GM21360 (cell line): ENCODE measurements at regions not wholly inside any gene's neighbourhood (a gene's known extent, or its start where the extent isn't known, plus 50 kb on each side); places are given as distances from the start of the nearest gene placed in this dataset.
"Not testable (repeated sequence)": the region's sequence is repeated elsewhere in the genome, so short reads cannot be mapped to it uniquely, and the experiment has no call there.

Experiments used
- ATAC-seq: cut with Tn5 transposase; IDR thresholded peaks from one replicate; pipeline ENCODE4 v1.9.1; 2021; ENCODE audit warnings: mild to moderate bottlenecking, moderate library complexity; ENCODE audit not compliant: unreplicated experiment

DNA sequence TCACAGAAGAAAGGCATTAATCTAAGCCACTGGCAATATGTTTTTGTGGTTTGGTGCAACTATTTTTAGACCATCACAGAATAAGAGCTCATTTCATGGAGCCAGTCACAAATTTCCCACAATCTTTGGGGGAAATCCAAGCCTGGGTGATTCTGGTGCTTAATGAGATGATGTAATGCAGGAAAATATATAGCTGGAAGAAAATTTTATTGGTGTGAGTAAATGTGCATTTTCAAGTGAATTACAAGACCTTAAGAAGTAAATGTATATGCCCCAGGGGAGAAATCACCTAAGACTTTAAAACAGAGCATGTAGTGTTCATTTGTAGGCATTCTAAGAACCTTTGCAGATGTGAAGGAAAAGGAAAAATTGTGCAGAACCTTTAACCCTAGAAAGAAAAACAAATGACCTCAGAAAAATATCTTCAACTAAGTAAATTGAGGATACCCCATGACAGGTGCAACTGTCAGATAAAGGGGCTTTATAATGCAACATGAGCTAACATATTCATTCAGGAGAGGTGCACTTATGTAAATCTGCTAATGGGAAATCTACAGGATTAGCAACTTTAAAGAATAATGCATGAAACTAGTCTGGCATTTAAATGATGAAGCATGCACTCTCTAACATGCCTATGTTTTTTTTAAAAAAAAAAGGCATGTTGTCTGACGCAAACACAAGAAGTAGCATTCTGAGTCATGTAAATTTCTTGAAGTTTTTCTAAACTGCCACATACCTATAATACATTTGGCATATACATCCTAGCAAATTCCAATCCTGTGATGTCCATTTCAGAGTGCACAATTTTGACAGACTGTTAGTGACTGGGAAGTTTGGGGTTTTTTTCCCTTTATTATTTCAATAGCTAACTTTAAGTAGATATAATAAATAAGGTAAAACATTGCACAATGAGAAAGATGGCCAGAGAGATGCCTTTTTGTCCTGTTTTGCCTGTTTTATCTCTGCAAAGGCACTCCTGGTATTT is 105.1 kb downstream of the MEX3B start:
- no peak for ATAC-seq

DNA sequence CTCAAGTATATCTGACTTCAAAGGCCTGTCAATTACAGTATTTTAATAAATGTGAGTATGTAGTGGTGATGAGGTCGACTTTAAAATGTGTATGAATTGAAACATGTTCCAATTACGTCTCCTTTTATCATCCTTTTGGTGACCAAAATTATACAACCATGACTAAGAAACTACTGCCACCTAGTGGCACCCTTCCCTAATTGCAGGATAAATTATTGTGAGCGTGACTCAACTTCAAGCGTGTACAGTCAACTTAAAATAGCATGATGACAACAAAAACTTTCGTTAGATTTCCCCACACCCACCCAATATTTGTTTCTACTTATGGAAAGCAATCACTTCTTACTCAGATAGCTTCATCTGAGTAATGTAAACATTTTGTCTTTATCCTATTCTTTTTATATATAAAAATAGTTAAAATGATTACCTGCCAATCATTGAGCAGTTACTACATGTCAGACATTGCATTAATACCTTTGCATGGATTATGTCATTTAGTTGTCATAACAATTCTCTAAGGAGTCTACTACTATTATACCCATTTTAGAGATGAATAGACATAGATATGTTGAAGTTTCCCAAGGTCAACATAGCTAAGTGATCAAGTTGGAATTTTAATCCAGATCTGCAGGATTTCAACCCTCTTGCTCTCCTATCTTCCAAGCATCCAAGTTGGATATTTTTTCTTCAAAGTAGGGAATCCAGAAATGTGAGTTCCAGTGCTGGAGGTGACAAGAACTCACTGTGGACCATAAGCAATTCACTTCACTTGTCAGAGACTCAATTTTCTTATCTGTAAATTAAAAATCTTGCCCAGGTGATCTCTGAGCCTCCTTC is 106.0 kb downstream of the MEX3B start:
- no peak for ATAC-seq

DNA sequence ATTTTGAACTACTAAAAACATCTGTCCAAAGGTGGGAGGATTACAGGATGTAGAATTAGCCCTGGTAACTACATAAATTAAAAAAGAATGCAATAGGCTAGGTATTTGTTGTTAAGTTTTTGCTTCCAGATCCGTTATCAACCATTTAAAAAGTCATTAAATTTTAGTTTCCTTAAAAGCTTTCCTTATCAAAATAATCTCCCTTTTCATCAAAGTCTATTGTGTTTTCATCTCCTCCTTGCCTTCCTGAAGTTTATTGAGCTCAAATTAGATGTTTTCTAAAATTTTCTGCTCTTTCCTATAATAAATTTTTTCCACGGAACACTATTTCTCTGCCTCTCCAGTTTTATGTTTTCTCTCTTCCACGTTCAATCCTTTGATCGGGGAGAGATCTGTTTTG is 108.6 kb downstream of the MEX3B start:
- no peak for ATAC-seq

DNA sequence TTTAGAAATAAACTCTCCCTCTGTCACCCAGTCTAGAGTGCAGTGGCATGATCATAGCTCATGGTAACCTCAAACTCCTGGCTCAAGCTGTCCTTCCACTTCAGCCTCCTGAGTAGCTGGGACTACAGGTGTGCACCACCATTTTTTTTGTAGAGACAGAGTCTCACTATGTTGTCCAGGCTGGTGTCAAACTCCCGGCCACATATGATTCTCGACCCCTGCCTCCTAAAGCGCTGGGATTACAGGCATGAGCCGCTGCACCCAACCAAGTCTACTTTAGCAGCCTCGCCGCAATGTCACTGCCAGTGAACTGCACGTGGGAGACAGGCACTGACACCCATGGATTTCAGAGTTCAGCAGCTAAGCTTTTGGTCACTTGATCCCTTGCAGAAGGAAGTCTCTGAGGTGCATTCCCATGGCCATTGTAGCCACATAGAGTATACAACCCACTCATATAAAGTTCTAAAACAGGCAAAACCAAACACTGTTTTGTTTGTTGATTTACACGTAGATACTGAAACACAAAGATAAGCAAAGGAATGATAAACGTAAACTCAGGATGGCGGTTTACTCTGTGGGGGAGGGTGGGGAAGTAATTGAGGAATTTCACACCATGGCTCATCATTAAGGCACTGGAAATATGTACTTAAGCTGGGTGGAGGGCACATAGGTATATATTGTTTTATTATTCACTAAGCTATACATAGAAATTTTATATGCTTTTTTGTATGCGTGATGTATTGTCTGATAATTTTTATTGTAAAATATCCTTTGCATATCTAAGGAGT is 115.0 kb downstream of the MEX3B start:
- ATAC-seq: no peak

DNA sequence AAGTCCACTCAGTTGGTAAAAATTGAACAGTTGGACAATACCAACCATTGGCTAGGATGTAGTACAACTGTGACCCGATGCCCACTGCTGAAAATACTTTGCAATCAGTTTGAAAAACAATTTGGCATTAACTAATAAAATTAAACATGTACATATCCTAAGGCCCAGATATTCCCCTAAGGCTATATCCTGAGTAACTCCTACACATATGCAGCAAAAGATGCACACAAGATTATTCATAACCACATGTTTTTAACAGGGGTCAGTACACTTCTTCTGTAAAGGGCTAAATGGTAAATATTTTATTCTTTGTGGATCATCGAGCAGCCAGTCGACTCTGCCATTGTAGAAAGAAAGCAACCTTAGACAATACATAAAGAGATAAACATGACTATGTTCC is 116.3 kb downstream of the MEX3B start:
- no peak for ATAC-seq

DNA sequence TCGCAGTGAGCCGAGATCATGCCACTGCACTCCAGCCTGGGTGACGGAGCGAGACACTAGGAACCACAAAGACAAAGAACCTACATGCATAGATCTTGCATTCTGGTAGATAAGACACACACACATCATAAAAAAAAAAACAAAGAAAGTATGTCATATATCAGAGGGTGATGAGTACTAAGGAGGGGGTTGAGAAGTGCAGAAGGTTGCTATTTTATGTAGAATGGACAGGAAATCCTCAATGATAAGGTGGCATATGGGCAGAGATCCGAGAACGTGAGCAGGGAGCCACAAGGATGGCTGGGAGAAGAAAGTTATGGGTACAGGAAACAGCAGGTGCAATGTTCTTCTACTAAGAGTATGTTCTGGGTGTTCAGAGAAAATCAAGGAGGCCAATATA is 118.8 kb downstream of the MEX3B start:
- no peak for ATAC-seq

DNA sequence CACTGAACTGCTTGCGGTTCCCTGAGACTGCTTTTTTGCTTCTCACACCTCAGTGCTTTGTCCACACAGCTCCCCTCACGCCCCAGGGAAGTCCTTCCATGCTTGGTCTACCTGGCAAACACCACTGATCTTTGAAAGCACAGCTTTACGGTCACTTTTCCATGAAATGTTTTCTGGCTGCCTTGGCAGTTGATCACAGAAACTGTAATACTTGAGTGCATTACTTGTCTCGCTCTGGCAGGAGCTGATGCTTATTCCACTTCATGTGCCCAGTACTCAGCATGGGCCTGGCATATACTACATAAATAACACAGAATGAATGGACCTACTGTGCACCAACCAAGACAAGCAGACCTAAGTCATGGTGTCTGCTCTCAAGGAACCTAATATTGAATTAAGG is 121.1 kb downstream of the MEX3B start:
- ATAC-seq: no peak

DNA sequence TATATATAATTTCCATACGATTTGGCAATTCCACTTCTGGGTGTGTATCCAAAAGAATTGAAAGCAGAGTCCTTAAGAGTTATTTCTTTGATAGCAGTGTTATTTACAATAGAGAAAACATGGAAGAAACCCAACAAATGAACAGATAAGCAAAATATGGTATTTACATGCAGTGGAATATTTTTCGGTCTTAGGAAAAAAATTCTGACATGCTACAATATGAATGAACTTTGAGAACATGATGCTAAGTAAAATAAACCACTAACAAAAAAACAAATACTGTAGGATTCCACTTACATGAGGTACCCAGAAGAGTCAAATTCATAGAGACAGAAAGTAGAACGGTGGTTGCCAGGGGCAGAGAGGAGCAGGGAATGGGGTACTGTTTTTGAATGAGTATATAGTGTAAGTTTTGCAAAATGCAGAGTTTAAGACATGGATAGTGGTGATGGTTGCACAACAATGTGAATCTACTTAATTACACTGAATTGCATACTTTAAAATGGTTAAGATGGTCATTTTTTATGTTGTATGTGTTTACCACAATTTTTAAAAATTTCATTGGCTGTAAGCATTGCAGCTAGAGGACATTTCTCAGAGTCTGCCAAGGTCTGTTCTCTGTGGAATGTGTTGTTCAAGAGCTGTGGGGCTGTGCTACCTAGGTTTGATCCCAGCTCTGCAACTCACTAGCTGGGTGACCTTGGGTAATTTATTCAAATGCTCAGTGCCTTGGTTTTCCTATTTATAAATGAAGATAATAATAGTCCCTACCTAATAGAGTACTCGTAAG is 122.1 kb downstream of the MEX3B start:
- ATAC-seq: no peak

DNA sequence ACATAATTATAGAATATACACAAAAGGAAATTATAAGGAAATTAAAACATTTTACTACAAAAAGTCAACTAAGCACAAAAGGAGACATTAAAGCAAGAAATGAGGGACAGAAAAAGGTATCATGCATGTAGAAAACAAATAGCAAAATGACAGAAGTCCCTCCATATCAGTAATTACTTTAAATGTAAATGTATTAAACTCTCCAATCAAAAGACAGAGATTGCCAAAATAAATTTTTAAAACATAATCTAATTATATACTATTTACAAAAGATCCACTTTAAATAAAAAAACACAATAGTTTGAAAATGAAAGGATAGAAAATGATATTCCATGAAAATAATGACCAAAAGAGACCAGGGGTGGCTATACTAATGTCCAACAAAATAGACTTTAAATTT is 123.7 kb downstream of the MEX3B start:
- ATAC-seq: no peak

DNA sequence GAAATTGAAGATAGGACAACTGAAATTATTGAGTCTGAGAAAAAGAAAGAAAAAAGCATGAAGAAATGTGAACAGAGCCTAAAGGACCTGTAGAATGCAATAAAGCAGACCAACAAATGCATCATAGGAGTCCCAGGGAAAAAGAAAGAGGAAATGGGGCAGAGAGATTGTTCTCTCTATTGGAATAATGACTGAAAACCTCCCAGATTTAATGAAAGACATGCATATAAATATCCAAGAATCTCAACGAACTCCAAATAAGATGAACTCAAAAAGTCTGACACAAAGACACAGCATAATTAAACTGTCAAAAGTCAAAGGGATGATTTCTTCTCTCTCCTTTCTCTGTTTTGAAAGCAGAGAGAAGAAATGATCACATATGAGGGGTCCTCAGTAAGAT is 124.7 kb downstream of the MEX3B start:
- ATAC-seq: no peak

DNA sequence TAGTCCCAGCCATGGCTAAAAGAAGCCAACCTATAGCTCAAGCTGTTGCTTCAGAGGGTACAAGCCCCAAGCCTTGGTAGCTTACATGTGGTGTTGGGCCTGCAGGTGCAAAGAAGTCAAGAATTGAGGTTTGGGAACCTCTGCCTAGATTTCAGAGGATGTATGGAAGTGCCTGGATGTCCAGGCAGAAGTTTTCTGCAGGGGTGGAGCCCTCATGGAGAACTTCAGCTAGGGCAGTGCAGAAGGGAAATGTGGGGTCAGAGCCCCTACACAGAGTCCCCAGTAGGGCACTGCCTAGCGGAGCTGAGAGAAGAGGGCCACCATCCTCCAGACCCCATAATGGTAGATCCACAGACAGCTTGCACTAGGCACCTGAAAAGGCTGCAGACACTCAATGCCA is 127.1 kb downstream of the MEX3B start:
- not testable (repeated sequence) for ATAC-seq

DNA sequence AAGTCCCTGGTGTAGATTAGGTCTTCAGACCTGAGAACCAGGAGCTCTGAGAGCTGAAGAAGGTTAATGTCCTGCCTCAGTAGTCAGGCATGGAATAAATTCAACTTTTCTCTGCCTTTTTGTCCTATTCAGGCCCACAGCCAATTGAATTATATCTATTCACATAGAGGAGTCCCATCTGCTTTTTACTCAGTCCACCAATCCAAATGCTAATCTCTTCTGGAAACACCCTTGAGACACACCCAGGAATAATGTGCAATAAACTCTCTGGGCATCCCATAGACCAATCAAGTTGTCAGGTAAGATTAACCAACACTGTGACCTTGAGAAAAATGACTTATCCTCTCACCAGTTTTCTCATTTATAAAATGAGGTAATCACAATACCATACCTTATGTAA is 129.4 kb downstream of the MEX3B start:
- no peak for ATAC-seq

DNA sequence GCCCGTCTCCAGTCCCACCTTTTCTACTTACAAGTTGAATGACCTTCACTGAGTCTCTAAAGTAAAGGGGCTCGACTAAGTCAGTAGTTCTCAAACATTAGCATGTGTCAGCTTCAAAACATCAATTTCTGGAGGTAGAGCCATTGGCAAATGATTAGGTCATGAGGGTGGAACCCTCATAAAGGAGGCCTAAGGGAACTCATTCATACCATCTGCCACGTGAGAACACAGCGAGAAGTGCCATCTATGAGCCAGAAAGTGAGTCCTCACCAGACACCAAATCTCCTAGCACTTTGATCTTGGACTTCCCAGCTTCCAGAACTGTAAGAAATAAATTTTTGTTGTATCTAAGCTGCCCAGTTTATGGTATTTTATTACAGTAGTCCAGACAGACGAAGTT is 129.8 kb downstream of the MEX3B start:
- no peak for ATAC-seq

DNA sequence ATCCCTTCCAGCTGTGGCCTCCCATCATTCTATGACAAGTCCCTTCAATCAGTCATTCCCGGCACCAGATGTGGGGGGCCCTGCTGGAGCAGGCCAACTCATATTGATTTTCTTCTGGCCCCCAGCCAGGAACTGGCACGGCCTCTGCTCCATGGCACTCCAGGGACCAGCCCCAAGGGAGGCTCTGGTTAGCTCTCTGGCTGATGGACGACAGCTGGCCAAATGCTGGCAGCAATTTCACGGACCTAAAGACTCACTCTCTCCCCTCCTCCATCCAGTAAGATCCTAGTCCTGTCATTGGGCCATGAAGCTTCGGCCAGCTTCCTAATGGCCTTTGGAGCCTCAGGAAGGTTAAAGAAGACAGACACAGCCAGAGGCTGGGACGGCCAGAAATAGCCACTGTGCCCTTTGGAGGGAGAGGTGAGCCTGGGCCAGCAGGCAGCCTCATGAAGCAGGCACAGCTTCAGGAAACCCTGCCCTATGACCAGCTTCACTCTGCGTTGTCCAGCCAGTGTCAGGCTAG is 131.0 kb downstream of the MEX3B start:
- ATAC-seq: no peak

DNA sequence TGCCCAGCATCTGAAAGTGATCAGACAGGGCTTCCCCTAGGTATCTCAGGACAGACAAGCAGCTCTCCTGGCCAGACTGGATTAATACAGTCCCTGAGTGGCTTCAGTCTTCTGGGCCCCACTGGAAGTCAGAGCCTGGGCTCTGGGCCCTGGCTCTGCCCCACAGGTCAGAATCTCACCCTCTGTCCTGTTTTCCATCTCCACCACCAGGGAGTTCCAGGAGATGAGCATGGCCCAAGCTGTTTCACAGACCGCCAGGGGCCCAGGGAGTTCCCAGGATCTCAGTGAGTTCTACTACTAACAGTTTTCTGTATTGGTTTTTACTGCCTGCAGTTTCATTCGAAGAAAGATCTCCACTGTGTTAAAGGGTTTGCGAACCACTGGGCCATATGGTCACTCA is 131.5 kb downstream of the MEX3B start:
- ATAC-seq: no peak

DNA sequence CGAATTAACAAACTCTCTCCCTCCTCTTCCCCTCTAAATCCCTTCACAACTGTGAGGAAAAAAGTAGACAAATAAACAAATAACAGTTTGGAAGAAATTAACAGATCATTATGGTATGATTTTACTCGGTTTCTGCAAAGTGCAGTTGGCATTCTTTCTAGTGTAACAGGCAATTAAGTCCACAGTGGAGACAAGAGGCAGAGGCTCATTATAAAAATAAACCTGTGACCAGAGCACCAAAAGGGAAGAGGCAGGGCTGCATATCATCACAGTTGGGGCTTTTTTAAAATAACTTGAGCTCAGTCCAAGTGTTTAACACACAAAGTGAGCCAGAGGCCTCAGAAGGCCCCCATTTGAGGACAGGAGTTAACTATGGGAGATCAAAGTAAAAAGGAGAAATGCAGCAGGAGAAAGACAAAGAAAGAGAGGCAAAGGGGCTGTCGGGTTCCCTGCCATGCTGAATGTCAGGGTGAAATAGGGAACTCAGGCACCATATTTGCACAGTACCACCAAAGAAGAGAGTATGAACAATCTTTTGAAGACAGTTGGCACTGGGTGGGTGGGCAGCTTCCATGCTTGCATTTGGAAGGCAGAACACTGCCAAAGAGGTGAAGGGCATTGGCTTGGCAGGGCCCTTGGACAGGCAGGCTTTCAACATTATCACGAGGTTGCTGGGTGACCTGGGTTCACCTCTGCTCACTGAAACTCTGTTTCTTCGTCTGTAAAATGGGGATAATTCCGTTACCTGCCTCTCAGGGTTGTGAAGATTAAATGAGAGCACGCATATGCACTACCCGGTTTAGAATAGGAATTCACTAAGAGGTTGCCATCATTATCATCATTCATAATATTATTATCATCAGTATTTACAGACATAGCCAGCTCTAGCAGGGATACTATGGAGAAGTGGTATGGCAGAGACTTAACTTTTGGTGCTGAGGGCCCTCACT is 134.5 kb downstream of the MEX3B start:
- no peak for ATAC-seq

DNA sequence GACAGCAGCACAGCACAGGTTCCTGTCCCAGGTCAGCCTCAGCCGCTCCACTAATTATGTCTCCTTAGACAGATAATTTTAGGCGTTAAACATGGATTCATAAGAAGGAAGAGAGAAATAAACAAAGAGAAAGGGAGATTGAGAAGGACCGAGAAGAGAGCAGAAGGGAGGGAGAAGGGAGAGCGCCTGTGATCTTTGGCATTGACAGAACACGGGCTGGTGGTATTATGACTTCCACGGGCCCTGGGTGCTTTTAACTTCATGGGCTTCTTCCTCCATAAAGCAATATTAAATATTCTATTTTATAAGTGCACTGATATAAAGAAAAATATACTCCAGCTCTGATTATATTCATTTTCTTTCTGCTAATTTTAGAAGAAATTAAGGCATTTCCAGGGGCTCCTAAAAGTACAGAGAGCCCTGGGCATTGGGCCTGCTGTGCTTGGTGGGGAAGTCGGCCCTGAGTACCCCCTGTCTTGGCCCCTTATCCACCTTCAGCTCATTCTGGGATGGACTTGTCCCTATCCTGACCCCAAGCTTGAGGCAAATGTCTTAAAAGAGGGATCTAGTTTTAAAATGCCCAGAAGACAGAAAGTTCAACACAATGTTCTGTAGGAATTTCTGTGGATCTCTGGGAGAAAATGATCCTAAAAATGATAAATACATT is 135.3 kb downstream of the MEX3B start:
- no peak for ATAC-seq

DNA sequence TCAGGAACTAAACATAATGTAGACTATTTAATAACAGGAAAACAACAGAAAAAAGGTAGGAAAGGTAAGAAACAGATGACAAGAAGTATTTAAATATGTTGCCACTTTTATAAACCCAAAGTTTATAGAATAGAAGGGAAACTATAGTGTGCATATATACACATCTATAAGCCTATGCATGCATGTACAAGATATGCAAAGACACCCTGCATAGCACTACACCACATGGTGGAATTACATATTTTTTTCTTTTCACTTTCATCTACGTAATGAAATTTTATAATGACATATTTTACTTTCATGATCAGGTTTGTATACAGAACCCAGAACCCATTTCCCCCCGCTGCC is 136.8 kb downstream of the MEX3B start:
- ATAC-seq: no peak

DNA sequence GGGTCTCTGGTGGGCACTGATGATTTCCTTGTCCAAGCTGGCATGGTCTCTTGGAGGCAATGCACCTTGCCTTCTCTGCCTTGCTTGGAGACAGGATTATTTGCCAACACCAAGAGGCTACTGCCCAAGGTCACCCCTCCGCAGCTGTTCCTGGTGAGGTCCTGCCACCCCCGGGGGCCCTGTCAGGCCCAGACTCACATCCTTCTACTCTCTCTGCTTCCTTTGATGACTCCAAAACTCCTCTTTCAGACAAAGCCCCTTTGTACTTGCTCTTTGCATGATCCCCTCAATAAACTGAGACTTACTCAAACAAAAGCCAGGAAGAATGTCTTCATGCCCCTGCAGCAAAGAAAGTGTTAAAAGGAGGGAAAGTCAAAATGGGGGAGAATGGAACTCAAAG is 137.7 kb downstream of the MEX3B start:
- no peak for ATAC-seq
